ENCODE measurements at regions not wholly inside any gene's neighbourhood (a gene's known extent, or its start where the extent isn't known, plus 50 kb on each side); places are given as distances from the start of the nearest gene placed in this dataset.

GRCh38 chr1:60866226-60866900 lies 216.0 kb upstream of the NFIA start:
- TF ChIP-seq, protein P1, sequence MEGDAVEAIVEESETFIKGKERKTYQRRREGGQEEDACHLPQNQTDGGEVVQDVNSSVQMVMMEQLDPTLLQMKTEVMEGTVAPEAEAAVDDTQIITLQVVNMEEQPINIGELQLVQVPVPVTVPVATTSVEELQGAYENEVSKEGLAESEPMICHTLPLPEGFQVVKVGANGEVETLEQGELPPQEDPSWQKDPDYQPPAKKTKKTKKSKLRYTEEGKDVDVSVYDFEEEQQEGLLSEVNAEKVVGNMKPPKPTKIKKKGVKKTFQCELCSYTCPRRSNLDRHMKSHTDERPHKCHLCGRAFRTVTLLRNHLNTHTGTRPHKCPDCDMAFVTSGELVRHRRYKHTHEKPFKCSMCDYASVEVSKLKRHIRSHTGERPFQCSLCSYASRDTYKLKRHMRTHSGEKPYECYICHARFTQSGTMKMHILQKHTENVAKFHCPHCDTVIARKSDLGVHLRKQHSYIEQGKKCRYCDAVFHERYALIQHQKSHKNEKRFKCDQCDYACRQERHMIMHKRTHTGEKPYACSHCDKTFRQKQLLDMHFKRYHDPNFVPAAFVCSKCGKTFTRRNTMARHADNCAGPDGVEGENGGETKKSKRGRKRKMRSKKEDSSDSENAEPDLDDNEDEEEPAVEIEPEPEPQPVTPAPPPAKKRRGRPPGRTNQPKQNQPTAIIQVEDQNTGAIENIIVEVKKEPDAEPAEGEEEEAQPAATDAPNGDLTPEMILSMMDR (IDR thresholded peaks at IDR 0.05; ENCODE audit: insufficient read depth, low read depth, low read length, missing control alignments): no peak
- no peak overlapping the region for H3K4me3 ChIP-seq (ENCODE audit: low read depth, low read length)
- no peak for DNase-seq (ENCODE audit: low read depth)

DNA sequence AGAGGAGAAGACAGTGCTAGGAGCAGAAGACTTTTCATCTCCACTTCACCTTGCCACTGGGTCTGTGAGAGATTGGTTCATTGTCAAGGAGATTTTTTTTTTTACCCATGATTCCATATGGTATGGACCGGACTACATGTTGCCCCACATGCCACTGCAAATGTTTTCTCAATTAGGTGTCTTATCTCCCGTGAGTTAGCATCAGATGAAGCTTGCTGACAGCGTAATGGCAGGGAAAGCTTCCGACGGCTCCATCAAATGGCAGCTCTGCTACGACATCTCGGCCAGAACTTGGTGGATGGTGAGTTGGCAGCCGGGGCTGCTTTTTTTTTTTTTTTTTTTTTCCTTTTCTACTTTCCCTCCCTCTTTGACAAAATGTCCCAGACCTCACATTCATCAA lies 217.2 kb upstream of the NFIA start:
- DNase-seq (ENCODE audit: low read depth): no peak
- H3K4me3 ChIP-seq (ENCODE audit: low read depth, low read length): no peak overlapping the region
- TF ChIP-seq, protein P1 (IDR thresholded peaks at IDR 0.05; ENCODE audit: insufficient read depth, low read depth, low read length, missing control alignments): no peak

DNA sequence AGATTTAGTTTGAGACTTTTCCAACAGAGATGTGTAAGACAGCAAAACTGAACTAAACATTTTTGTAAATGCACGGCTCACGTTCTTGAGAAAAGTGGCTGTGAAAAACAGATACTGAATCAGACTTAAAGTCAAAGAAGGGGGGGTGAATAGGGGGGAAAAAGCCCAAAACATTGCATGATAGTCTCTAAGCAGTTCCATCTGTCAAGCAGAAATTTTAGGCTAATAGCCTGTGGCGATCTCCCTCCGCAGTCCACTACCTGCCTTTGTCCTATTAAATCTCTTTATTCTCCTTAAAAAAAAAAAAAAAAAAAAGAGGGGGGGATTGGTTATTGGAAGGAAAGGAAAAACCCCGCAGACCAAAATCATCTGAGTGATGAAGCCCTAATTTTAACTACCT lies 217.6 kb upstream of the NFIA start:
- no peak overlapping the region for H3K4me3 ChIP-seq (ENCODE audit: low read depth, low read length)
- TF ChIP-seq, protein P1 (IDR thresholded peaks at IDR 0.05; ENCODE audit: insufficient read depth, low read depth, low read length, missing control alignments): no peak
- no peak for DNase-seq (ENCODE audit: low read depth)

- TF ChIP-seq, protein P1 (IDR thresholded peaks at IDR 0.05; ENCODE audit: insufficient read depth, low read depth, low read length, missing control alignments): no peak
- no peak overlapping the region for H3K4me3 ChIP-seq (ENCODE audit: low read depth, low read length)
- no peak for DNase-seq (ENCODE audit: low read depth)
Measured at GRCh38 chr1:60863131-60863530, 219.2 kb upstream of the NFIA start.

DNA sequence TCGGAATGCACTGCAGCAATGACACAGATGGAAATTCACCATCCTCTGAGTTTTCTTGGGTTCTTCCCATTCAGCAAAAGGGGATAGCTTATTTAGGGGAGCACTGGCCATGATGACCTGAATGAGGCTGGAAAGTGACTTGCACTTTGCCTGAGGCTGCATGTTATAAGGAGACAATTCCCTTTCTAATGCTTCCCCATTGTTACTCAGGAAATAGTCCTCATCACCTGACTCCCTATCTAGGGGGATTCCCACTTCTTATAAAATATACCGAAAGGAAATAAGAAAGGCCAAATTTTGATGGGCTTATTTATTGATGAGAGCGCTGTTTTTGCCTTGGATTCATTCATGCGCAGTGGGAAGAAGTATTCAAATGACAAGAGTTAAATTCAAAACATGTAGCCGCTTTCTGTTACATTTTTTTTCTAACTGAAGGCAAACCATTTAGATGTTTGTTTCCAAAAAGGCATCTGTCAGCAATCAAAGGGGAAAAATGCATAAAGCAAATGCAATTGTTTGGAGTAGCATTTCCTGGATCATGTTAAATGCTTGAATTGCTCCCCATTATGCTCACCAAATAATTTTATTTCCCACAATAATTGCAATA lies 220.3 kb upstream of the NFIA start:
- no peak overlapping the region for H3K4me3 ChIP-seq (ENCODE audit: low read depth, low read length)
- no peak for DNase-seq (ENCODE audit: low read depth)
- TF ChIP-seq, protein P1 (IDR thresholded peaks at IDR 0.05; ENCODE audit: insufficient read depth, low read depth, low read length, missing control alignments): no peak

- TF ChIP-seq, protein P1 (IDR thresholded peaks at IDR 0.05; ENCODE audit: insufficient read depth, low read depth, low read length, missing control alignments): no peak
- H3K4me3 ChIP-seq (ENCODE audit: low read depth, low read length): no peak overlapping the region
- DNase-seq (ENCODE audit: low read depth): no peak
Measured at GRCh38 chr1:60859111-60859510, 223.2 kb upstream of the NFIA start.

DNA sequence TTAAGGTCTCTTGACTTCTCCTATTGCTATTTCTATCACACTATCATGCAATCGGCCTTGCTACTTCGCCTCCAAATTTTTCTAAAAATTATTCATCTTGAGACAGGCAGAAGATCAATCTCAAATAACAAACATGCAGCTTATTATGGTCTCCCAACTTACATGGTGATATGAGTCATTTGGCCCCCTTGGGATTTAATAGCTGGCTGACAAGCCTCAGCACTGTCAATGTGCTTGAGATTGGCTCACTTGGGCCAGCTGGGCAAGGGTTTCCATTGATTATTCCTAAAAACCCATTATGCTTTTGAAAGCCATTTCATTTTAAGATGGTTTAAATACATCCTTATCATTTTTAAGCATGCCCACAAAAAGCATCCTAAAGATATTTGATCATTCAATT lies 224.5 kb upstream of the NFIA start:
- TF ChIP-seq, protein P1 (IDR thresholded peaks at IDR 0.05; ENCODE audit: insufficient read depth, low read depth, low read length, missing control alignments): no peak
- DNase-seq (ENCODE audit: low read depth): no peak
- no peak overlapping the region for H3K4me3 ChIP-seq (ENCODE audit: low read depth, low read length)
